ENCODE measurements at regions not wholly inside any gene's neighbourhood (a gene's known extent, or its start where the extent isn't known, plus 50 kb on each side); places are given as distances from the start of the nearest gene placed in this dataset.
"Not testable (repeated sequence)": the region's sequence is repeated elsewhere in the genome, so short reads cannot be mapped to it uniquely, and the experiment has no call there.

GRCh38 chr2:36302911-36303310 lies 52.7 kb upstream of the CRIM1 start:
- no peak for DNase-seq (ENCODE audit: low read depth)

- no peak for DNase-seq (ENCODE audit: low read depth)
Measured at GRCh38 chr2:36301843-36302242, 53.7 kb upstream of the CRIM1 start.

GRCh38 chr2:36300697-36301096 lies 54.9 kb upstream of the CRIM1 start:
- DNase-seq (ENCODE audit: low read depth) = no peak

- DNase-seq (ENCODE audit: low read depth) = no peak
Measured at GRCh38 chr2:36296798-36297197, 58.8 kb upstream of the CRIM1 start.

GRCh38 chr2:36294316-36294721 lies 61.3 kb upstream of the CRIM1 start:
- DNase-seq (ENCODE audit: low read depth) = no peak

GRCh38 chr2:36290306-36290856 lies 65.2 kb upstream of the CRIM1 start:
- DNase-seq (ENCODE audit: low read depth) = no peak

- no peak for DNase-seq (ENCODE audit: low read depth)
Measured at GRCh38 chr2:36289731-36290130, 65.8 kb upstream of the CRIM1 start.

- peak; percentile 12 for DNase-seq (ENCODE audit: low read depth)
Measured at GRCh38 chr2:36287363-36288275, 68.0 kb upstream of the CRIM1 start.

GRCh38 chr2:36279506-36279905 lies 76.1 kb upstream of the CRIM1 start:
- not testable (repeated sequence) for DNase-seq (ENCODE audit: low read depth)

- no peak for DNase-seq (ENCODE audit: low read depth)
Measured at GRCh38 chr2:36277881-36278523, 77.6 kb upstream of the CRIM1 start.

- no peak for DNase-seq (ENCODE audit: low read depth)
Measured at GRCh38 chr2:36277146-36277808, 78.3 kb upstream of the CRIM1 start.

GRCh38 chr2:36271266-36271665 lies 84.3 kb upstream of the CRIM1 start:
- no peak for DNase-seq (ENCODE audit: low read depth)

GRCh38 chr2:36270758-36271157 lies 84.8 kb upstream of the CRIM1 start:
- DNase-seq (ENCODE audit: low read depth) = no peak

GRCh38 chr2:36267194-36267593 lies 88.4 kb upstream of the CRIM1 start:
- DNase-seq (ENCODE audit: low read depth) = no peak

- no peak for DNase-seq (ENCODE audit: low read depth)
Measured at GRCh38 chr2:36266536-36267121, 88.9 kb upstream of the CRIM1 start.

GRCh38 chr2:36262581-36262980 lies 93.0 kb upstream of the CRIM1 start:
- no peak for DNase-seq (ENCODE audit: low read depth)

- DNase-seq (ENCODE audit: low read depth) = no peak
Measured at GRCh38 chr2:36255863-36256262, 99.7 kb upstream of the CRIM1 start.

- no peak for DNase-seq (ENCODE audit: low read depth)
Measured at GRCh38 chr2:36253086-36253485, 102.5 kb upstream of the CRIM1 start.

- no peak for DNase-seq (ENCODE audit: low read depth)
Measured at GRCh38 chr2:36246320-36246990, 109.1 kb upstream of the CRIM1 start.

- DNase-seq (ENCODE audit: low read depth) = no peak
Measured at GRCh38 chr2:36245651-36246050, 109.9 kb upstream of the CRIM1 start.

GRCh38 chr2:36238106-36238505 lies 117.5 kb upstream of the CRIM1 start:
- DNase-seq (ENCODE audit: low read depth) = no peak

- DNase-seq (ENCODE audit: low read depth) = no peak
Measured at GRCh38 chr2:36235882-36236281, 119.7 kb upstream of the CRIM1 start.

All from stimulated activated CD8-positive, alpha-beta memory T cell treated with anti-CD3 and anti-CD28 coated beads, Interleukin-7, amount 100 ng/mL, for 24 hours (primary cell).